Activated T-helper 17 cell treated with anti-CD3 and anti-CD28 coated beads, Interleukin-2, amount 50 U/mL, for 72 hours (primary cell): ENCODE measurements at regions not wholly inside any gene's neighbourhood (a gene's known extent, or its start where the extent isn't known, plus 50 kb on each side); places are given as distances from the start of the nearest gene placed in this dataset.
"Not testable (repeated sequence)": the region's sequence is repeated elsewhere in the genome, so short reads cannot be mapped to it uniquely, and the experiment has no call there.

Source experiments
- ATAC-seq: fragments of 150-1000 bp; cut with Tn5 transposase; replicated peaks from 2 replicates; pipeline ENCODE4 v1.10.0; 2021; ENCODE audit warnings: mild to moderate bottlenecking, moderate library complexity
- H3K27ac Mint-ChIP-seq: one replicate; pipeline ENCODE4 v1.8.0; 2022; ENCODE audit warnings: mixed read lengths
- H3K27me3 Mint-ChIP-seq: one replicate; pipeline ENCODE4 v1.8.0; 2022; ENCODE audit warnings: mixed read lengths
- H3K36me3 Mint-ChIP-seq: one replicate; pipeline ENCODE4 v1.8.0; 2022; ENCODE audit warnings: low read depth, mild to moderate bottlenecking, mixed read lengths
- H3K4me1 Mint-ChIP-seq: one replicate; pipeline ENCODE4 v1.8.0; 2022; ENCODE audit warnings: mixed read lengths
- H3K4me3 Mint-ChIP-seq: one replicate; pipeline ENCODE4 v1.8.0; 2022; ENCODE audit warnings: mild to moderate bottlenecking, mixed read lengths
- H3K9me3 Mint-ChIP-seq: one replicate; pipeline ENCODE4 v1.8.0; 2022; ENCODE audit warnings: mixed read lengths

DNA sequence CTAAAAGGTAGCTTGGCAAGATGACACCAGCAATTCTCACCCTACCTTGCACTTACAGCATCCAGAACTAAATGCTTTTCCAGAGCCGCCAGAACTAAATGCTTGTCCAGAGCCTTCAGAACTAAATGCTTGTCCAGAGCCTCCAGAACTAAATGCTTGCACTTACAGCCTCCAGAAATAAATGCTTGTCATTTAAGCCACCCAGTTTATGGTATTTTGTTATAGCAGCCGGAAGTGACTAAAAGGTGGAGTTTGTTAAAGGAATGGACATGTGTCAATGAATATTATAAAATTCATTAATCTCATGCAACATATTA, 133.5 kb downstream of the GPX5 start:
- Mint-ChIP-seq H3K9me3 (no peaks in the 10 kb centered on the region), H3K4me3 (peak overlapping the region; percentile 52), H3K4me1 (peaks cover 6% of the 10 kb centered on the region), H3K27me3 (peaks cover 56% of the 10 kb centered on the region), H3K27ac (no peak overlapping the region), H3K36me3 (peaks cover 21% of the 10 kb centered on the region)
- no peak for ATAC-seq

DNA sequence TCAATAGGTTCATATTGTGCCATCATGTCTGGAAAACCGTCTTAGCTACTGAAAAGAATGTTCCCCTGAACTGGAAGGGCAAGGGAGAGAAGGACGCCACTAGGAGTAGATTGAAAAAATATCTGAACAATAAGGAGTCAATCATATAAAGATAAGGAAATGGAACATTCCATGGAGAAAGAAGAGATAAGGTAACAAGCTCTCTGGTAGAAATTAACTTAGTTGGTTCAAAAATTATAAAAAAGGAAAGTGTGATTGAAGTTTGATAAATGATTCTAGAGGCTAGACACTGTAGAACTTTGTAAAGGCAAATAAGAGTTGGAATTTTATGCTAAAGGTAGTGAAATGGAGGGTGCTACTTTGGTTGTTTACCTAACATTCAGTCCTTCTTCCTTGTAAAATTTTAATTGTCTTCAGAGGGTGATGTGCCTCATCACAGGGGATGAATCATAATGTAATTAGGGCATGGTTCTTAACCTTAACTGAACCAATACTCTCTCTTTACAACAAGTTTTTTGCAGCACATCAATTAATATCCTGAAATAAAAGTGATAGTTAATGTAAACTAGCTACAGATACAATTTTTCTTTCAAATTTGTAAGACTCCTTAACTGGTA, 135.5 kb downstream of the GPX5 start:
- no peak for ATAC-seq
- peaks cover 21% of the 10 kb centered on the region for H3K36me3 Mint-ChIP-seq
- H3K4me3 Mint-ChIP-seq, result no peak overlapping the region
- no peaks in the 10 kb centered on the region for H3K9me3 Mint-ChIP-seq
- H3K27me3 Mint-ChIP-seq, result peaks cover 58% of the 10 kb centered on the region
- H3K4me1 Mint-ChIP-seq, result peaks cover 6% of the 10 kb centered on the region
- no peak overlapping the region for H3K27ac Mint-ChIP-seq

DNA sequence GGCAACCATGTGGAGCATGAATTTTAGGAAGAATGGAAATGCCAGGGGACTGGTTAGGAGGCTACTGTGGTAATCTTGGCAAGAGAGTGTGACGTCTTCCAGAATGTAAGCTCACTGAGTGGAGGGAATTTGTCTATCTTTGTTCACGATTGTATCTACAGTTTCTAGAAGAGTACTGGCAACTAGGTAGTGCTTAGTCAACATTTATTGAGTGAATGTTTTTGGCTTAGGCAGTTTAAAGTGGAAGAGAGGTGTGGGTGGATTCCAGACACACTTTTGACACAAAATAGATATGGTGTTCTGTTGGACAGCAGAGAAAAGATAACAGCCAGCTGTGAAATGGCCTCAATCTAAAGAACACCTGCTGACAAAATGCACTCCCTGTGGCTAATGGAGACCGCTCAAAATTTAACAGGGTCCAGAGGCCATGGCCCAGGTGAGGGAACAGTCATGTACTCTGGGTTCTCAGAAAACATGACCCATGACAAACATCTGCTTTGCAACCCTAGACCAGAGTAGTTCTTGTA, 139.3 kb downstream of the GPX5 start:
- Mint-ChIP-seq H3K4me3 (no peak overlapping the region), H3K36me3 (no peaks in the 10 kb centered on the region)

DNA sequence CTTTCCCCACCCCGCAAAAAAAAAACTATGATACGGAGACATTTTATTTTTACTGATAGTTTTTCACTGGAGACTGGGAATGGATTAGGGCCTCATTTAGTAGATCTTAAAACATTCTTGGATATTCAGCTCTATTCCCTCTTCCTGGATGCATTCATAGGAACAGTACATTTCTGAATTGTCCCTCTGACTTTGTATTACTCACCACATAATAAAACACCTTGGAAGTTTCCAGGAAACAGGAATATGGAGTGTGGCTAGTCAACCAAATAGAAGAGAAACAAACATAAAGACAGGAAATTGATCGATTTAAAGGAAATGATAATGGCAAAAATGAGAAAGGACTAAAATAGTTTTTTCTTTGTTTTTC, 147.7 kb downstream of the GPX5 start:
- peak overlapping the region; percentile 46 for H3K27ac Mint-ChIP-seq
- H3K4me3 Mint-ChIP-seq, result peak overlapping the region; percentile 67
- peaks cover 47% of the 10 kb centered on the region for H3K27me3 Mint-ChIP-seq
- ATAC-seq, result no peak
- H3K36me3 Mint-ChIP-seq, result peaks cover 10% of the 10 kb centered on the region
- H3K9me3 Mint-ChIP-seq, result no peaks in the 10 kb centered on the region
- peaks cover 6% of the 10 kb centered on the region for H3K4me1 Mint-ChIP-seq

More for the DNA sequence above, 139.3 kb downstream of the GPX5 start:
- H3K27ac Mint-ChIP-seq, result no peak overlapping the region
- ATAC-seq, result no peak
- no peaks in the 10 kb centered on the region for H3K9me3 Mint-ChIP-seq
- H3K27me3 Mint-ChIP-seq, result peaks cover 33% of the 10 kb centered on the region
- no peaks in the 10 kb centered on the region for H3K4me1 Mint-ChIP-seq

DNA sequence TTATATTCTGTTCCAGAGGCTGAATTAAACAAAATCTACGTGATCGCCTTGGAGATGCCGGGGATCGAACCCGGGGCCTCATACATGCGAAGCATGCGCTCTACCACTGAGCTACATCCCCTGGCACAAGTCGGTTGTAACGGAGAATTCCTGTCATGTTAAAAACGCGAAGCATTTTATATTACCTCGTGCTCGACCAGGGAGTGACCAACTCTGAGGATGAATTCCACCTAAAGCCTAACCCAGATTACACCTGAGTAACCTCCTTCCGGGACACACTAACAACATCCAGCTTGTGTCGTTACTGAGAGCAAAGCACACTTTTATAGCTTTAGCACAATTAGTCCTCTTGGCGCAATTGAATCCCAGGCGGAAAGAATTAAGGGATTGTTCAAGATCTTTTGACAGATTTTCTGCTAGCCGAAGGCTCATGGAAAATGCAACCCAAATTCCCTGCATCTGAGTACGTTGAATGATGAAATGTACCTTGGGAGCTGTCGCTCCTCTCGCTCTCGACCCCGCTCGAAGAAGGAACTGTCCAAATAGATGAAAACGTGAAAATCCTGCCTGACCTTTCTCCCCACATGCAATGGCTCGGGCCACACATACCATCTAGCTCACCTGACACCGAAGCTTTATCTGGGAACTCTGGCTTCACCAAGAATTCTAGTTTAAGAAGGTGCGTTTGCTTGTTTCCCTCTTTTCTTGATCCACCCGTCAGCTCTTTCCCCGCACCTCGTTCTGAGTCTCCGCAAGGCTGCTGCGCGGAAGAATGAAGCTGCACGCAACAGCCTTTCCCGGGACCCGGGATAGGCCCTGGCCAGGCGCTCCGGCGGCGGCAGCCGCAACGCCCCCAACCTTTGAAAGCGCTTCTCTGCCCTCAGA, 148.3 kb downstream of the GPX5 start:
- Mint-ChIP-seq H3K4me3 (peak overlapping the region; percentile 67), H3K9me3 (no peaks in the 10 kb centered on the region), H3K36me3 (peaks cover 10% of the 10 kb centered on the region), H3K4me1 (peaks cover 6% of the 10 kb centered on the region), H3K27ac (peak overlapping the region; percentile 46), H3K27me3 (peaks cover 48% of the 10 kb centered on the region)
- ATAC-seq, result peak; percentile 59

DNA sequence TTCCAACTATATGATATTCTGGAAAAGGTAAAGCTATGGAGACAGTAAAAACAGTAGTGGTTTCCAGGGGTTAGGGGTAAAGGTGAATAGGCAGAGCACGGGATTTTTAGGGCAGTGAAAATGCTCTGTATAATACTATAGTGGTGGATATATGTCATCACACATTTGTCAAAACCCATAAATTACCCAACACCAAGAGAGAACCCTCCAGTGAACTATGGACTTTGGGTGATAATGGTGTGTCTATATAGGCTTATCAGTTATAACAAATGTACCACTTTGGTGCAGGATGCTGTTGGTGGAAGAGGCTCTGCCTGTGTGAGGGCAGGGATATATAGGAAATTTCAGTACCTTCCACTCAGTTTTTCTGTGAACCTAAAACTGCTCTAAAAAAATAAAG, 149.9 kb downstream of the GPX5 start:
- peaks cover 10% of the 10 kb centered on the region for H3K36me3 Mint-ChIP-seq
- no peaks in the 10 kb centered on the region for H3K9me3 Mint-ChIP-seq
- peaks cover 49% of the 10 kb centered on the region for H3K27me3 Mint-ChIP-seq
- H3K4me3 Mint-ChIP-seq, result no peak overlapping the region
- no peak for ATAC-seq
- no peak overlapping the region for H3K27ac Mint-ChIP-seq
- peaks cover 6% of the 10 kb centered on the region for H3K4me1 Mint-ChIP-seq

DNA sequence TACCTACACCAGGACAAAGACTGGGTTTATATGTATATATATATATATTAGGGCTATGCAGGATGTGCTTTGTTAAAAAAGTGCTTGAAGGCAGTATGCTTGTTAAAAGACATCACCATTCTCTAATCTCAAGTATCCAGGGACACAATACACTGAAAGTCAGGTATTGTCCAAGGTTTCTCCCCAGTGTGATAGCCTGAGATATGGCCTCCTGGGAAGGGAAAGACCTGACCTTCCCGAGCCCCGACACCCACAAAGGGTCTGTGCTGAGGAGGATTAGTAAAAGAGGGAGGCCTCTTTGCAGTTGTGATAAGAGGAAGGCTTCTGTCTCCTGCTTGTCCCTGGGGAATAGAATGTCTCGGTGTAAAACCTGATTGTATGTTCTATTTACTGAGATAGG, 156.9 kb downstream of the GPX5 start:
- Mint-ChIP-seq H3K27ac (peak overlapping the region; percentile 46), H3K9me3 (no peaks in the 10 kb centered on the region), H3K4me1 (peaks cover 9% of the 10 kb centered on the region), H3K36me3 (no peaks in the 10 kb centered on the region), H3K4me3 (peak overlapping the region; percentile 45), H3K27me3 (peaks cover 43% of the 10 kb centered on the region)
- no peak for ATAC-seq

DNA sequence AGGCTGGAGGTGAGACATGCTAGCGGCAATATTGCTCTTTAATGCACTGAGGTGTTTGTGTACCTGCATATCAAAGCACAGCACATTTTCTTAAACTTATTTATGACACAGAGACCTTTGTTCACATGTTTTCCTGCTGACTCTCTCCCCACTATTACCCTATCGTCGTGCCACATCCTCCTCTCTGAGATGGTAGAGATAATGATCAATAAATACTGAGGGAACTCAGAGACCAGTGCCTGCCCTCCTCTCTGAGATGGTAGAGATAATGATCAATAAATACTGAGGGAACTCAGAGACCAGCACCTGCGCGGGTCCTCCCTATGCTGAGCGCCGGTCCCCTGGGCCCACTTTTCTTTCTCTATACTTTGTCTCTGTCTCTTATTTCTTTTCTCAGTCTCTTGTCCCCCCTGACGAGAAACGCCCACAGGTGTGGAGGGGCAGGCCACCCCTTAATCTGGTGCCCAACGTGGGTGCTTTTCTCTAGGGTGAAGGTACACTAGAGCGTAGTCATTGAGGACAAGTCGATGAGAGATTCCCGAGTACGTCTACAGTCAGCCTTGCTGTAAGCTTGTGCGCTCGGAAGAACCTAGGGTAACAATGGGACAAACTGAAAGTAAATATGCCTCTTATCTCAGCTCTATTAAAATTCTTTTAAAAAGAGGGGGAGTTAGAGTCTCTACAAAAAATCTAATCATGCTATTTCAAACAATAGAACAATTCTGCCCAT, 157.4 kb downstream of the GPX5 start:
- H3K4me3 Mint-ChIP-seq, result peak overlapping the region; percentile 45
- not testable (repeated sequence) for H3K36me3 Mint-ChIP-seq

DNA sequence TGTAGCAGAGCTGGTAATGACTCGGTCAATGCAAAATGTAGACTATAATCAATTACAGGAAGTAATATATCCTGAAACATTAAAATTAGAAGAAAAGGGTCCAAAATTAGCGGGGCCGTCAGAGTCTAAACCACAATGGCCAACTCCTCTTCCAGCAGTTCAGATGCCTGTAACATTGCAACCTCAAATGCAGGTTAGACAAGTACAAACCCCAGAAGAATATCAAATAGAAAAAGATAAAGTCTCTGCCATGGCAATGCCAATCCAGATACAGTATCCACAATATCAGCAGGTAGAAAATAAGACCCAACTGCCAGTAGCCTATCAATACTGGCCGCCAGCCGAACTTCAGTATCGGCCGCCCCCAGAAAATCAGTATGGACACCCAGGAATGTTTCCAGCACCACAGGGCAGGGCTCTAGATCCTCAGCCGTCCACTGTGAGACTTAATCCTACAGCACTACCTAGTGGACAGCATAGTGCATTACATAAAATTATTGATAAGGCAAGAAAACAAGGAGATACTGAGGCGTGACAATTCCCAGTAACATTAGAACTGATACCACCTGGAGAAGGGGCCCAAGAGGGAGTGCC, 158.4 kb downstream of the GPX5 start:
- peaks cover 47% of the 10 kb centered on the region for H3K27me3 Mint-ChIP-seq
- H3K4me1 Mint-ChIP-seq, result peaks cover 9% of the 10 kb centered on the region
- H3K9me3 Mint-ChIP-seq, result no peaks in the 10 kb centered on the region
- H3K36me3 Mint-ChIP-seq, result no peaks in the 10 kb centered on the region
- peak; percentile 49 for ATAC-seq
- no peak overlapping the region for H3K27ac Mint-ChIP-seq
- H3K4me3 Mint-ChIP-seq, result peak overlapping the region; percentile 45

More for the DNA sequence above, 157.4 kb downstream of the GPX5 start:
- not testable (repeated sequence) for H3K4me1 Mint-ChIP-seq, H3K9me3 Mint-ChIP-seq, ATAC-seq
- Mint-ChIP-seq H3K27ac (peak overlapping the region; percentile 46), H3K27me3 (peaks cover 48% of the 10 kb centered on the region)

DNA sequence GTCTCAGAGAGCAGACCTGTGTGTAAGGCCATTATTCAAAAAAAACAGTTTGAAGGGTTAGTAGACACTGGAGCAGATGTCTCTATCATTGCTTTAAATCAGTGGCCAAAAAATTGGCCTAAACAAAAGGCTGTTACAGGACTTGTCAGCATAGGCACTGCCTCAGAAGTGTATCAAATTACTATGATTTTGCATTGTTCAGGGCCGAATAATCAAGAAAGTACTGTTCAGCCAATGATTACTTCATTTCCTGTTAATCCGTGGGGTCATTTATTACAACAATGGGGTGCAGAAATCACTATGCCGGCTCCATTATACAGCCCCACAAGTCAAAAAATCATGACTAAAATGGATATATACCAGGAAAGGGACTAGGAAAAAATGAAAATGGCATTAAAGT, 160.3 kb downstream of the GPX5 start:
- peaks cover 55% of the 10 kb centered on the region for H3K27me3 Mint-ChIP-seq
- not testable (repeated sequence) for H3K4me3 Mint-ChIP-seq, H3K9me3 Mint-ChIP-seq, H3K36me3 Mint-ChIP-seq, ATAC-seq, H3K4me1 Mint-ChIP-seq, H3K27ac Mint-ChIP-seq

DNA sequence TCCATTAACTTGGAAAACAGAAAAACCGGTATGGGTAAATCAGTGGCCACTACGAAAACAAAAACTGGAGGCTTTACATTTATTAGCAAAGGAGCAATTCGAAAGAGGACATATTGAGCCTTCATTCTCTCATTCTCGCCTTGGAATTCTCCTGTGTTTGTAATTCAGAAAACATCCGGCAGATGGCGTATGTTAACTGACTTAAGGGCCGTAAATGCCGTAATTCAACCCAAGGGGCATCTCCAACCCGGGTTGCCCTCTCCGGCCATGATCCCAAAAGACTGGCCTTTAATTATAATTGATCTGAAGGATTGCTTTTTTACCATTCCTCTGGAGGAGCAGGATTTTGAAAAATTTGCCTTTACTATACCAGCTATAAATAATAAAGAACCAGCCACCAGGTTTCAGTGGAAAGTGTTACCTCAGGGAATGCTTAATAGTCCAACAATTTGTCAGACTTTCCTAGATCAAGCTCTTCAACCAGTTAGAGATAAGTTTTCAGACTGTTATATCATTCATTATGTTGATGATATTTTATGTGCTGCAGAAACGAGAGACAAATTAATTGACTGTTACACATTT, 160.9 kb downstream of the GPX5 start:
- not testable (repeated sequence) for H3K4me1 Mint-ChIP-seq, H3K4me3 Mint-ChIP-seq, ATAC-seq, H3K9me3 Mint-ChIP-seq, H3K27ac Mint-ChIP-seq, H3K36me3 Mint-ChIP-seq
- peaks cover 60% of the 10 kb centered on the region for H3K27me3 Mint-ChIP-seq

DNA sequence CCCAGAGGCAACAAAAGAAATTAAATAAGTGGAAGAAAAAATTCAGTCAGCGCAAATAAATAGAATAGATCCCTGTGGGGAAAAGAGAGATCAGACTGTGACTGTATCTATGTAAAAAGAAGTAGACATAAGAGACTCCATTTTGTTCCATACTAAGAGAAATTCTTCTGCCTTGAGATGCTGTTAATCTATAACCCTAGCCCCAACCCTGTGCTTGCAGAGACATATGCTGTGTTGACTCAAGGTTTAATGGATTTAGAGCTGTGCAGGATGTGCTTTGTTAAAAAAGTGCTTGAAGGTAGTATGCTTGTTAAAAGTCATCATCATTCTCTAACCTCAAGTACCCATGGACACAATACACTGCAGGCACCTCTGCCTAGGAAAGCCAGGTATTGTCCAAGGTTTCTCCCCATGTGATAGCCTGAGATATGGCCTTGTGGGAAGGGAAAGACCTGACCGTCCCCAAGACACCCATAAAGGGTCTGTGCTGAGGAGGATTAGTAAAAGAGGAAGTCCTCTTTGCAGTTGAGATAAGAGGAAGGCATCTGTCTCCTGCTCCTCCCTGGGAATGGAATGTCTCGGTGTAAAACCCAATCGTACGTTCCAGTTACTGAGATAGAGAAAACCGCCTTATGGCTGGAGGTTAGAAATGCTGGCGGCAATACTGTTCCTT, 161.8 kb downstream of the GPX5 start:
- peaks cover 59% of the 10 kb centered on the region for H3K27me3 Mint-ChIP-seq
- not testable (repeated sequence) for H3K4me1 Mint-ChIP-seq, H3K27ac Mint-ChIP-seq, ATAC-seq, H3K9me3 Mint-ChIP-seq, H3K4me3 Mint-ChIP-seq, H3K36me3 Mint-ChIP-seq

DNA sequence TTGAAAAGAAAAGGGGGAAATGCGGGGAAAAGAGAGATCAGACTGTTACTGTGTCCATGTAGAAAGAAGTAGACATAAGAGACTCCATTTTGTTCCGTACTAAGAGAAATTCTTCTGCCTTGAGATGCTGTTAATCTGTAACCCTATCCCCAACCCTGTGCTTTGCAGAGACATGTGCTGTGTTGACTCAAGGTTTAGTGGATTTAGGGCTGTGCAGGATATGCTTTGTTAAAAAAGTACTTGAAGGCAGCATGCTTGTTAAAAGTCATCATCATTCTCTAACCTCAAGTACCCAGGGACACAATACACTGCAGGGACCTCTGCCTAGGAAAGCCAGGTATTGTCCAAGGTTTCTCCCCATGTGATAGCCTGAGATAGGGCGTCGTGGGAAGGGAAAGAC, 166.3 kb downstream of the GPX5 start:
- not testable (repeated sequence) for H3K4me3 Mint-ChIP-seq, H3K36me3 Mint-ChIP-seq, H3K9me3 Mint-ChIP-seq, ATAC-seq, H3K27ac Mint-ChIP-seq, H3K4me1 Mint-ChIP-seq
- peaks cover 81% of the 10 kb centered on the region for H3K27me3 Mint-ChIP-seq
